H1 (cell line): ENCODE measurements at regions not wholly inside any gene's neighbourhood (a gene's known extent, or its start where the extent isn't known, plus 50 kb on each side); places are given as distances from the start of the nearest gene placed in this dataset.

Source experiments
- CTCF ChIA-PET: fragments of 300-600 bp; sonication (Branson Sonifier 250); formaldehyde crosslinking; loops from one replicate; lab custom pipeline; 2021; ENCODE audit not compliant: partially characterized antibody; lab: Charles Lee
- POLR2A ChIA-PET: fragments of 300-600 bp; sonication (Branson Sonifier 250); formaldehyde crosslinking; loops from one replicate; lab custom pipeline; 2021; ENCODE audit warnings: inconsistent platforms; ENCODE audit not compliant: partially characterized antibody; lab: Charles Lee
- DNase-seq, 2 experiments: peaks; one replicate each; pipeline versions ENCODE4 v3.0.0 to v3.0.0-alpha.2; 2010 to 2022; ENCODE audit warnings: low spot score in 2 of 2, low read depth in 1 of 2, mixed read lengths in 1 of 2
- FAIRE-seq: peaks from 2 replicates; lab custom pipeline; 2011; peaks lifted over from hg19 to GRCh38; lab: Jason Lieb, UNC
- H2AFZ ChIP-seq: 2 replicates; pipeline ENCODE4 v1.8.1; 2012; ENCODE audit warnings: low read length, inconsistent platforms
- H2AK5ac ChIP-seq: 2 replicates; pipeline ENCODE4 v1.6.1; 2013; ENCODE audit warnings: low read depth, low read length
- H2BK120ac ChIP-seq: replicated peaks from 2 replicates; pipeline ENCODE3; 2013; ENCODE audit warnings: low read depth, low read length, inconsistent platforms
- H2BK12ac ChIP-seq: 2 replicates; pipeline ENCODE4 v1.6.1; 2013; ENCODE audit warnings: low read depth, low read length
- H2BK15ac ChIP-seq: 2 replicates; pipeline ENCODE4 v1.6.1; 2013; ENCODE audit warnings: low read length
- H2BK20ac ChIP-seq: 2 replicates; pipeline ENCODE4 v1.6.1; 2013; ENCODE audit warnings: low read length
- H2BK5ac ChIP-seq: 2 replicates; pipeline ENCODE4 v1.6.1; 2013; ENCODE audit warnings: low read depth, low read length
- H3K14ac ChIP-seq: 2 replicates; pipeline ENCODE4 v1.6.1; 2013; ENCODE audit warnings: inconsistent platforms; ENCODE audit not compliant: insufficient read length
- H3K18ac ChIP-seq: 2 replicates; pipeline ENCODE4 v1.6.1; 2013; ENCODE audit warnings: low read length; ENCODE audit errors: extremely low read depth
- H3K23ac ChIP-seq: 2 replicates; pipeline ENCODE4 v1.6.1; 2013; ENCODE audit warnings: inconsistent platforms; ENCODE audit not compliant: insufficient read length
- H3K23me2 ChIP-seq: 2 replicates; pipeline ENCODE4 v1.6.1; 2013; ENCODE audit warnings: low read depth, low read length
- H3K27ac ChIP-seq: 2 replicates; pipeline ENCODE4 v1.6.1; 2011; ENCODE audit warnings: low read depth, low read length, inconsistent platforms
- H3K27me3 ChIP-seq, 4 experiments: replicated peaks in 1 of 4; 1 replicate in 1 of 4; 2 replicates in 3 of 4; pipeline versions ENCODE4 v1.6.1 to v1.8.1; 2011 to 2013; ENCODE audit warnings: low read length in 3 of 4, mild to moderate bottlenecking in 3 of 4, inconsistent platforms in 2 of 4, mixed read lengths in 2 of 4, moderate library complexity in 1 of 4; ENCODE audit not compliant: control insufficient read depth in 3 of 4, insufficient read depth in 3 of 4; ENCODE audit errors: extremely low read depth in 1 of 4
- H3K36me3 ChIP-seq, 4 experiments: 2 replicates each; pipeline versions ENCODE4 v1.6.1 to v1.8.1; 2011 to 2013; ENCODE audit warnings: mild to moderate bottlenecking in 4 of 4, low read length in 3 of 4, moderate library complexity in 2 of 4, control low read depth in 1 of 4, inconsistent platforms in 1 of 4; ENCODE audit not compliant: insufficient read depth in 4 of 4, control insufficient read depth in 2 of 4
- H3K4ac ChIP-seq: replicated peaks from 2 replicates; pipeline ENCODE3; 2013; ENCODE audit warnings: low read length, low read depth, mixed read lengths, inconsistent platforms; ENCODE audit not compliant: insufficient read length
- H3K4me1 ChIP-seq, 4 experiments: replicated peaks in 1 of 4; 1 replicate in 1 of 4; 2 replicates in 3 of 4; pipeline versions ENCODE4 v1.6.1 to v1.8.1; 2011 to 2013; ENCODE audit warnings: low read length in 3 of 4, inconsistent platforms in 2 of 4, mixed read lengths in 1 of 4; ENCODE audit not compliant: insufficient read depth in 4 of 4, control insufficient read depth in 3 of 4
- H3K4me2 ChIP-seq, 2 experiments: 2 replicates each; pipeline versions ENCODE4 v1.6.1 to v1.8.1; 2011 to 2013; ENCODE audit warnings: low read depth in 2 of 2, low read length in 2 of 2, control low read depth in 1 of 2, inconsistent platforms in 1 of 2, mild to moderate bottlenecking in 1 of 2; ENCODE audit not compliant: insufficient read depth in 1 of 2
- H3K4me3 ChIP-seq, 4 experiments: fragments of 200-600, 300-600 bp in 1 of 4; sonication (generic), shearing (Covaris generic), sonication (Bioruptor Twin) in 1 of 4; 2 replicates each; pipeline versions ENCODE4 v1.5.1 to v1.8.1; 2011 to 2016; ENCODE audit warnings: low read length in 4 of 4, low read depth in 3 of 4, control low read depth in 2 of 4, inconsistent platforms in 2 of 4, mild to moderate bottlenecking in 2 of 4, mixed read lengths in 1 of 4, moderate library complexity in 1 of 4; ENCODE audit not compliant: insufficient read depth in 2 of 4; ENCODE audit errors: extremely low read depth in 1 of 4
- H3K56ac ChIP-seq: replicated peaks from 2 replicates; pipeline ENCODE3; 2013; ENCODE audit warnings: low read depth, mild to moderate bottlenecking, mixed read lengths, low read length, inconsistent platforms; ENCODE audit not compliant: insufficient read length
- H3K79me1 ChIP-seq: 2 replicates; pipeline ENCODE4 v1.6.1; 2013; ENCODE audit warnings: low read depth, low read length, control low read depth
- H3K79me2 ChIP-seq, 2 experiments: 2 replicates each; pipeline versions ENCODE4 v1.6.1 to v1.8.1; 2012 to 2013; ENCODE audit warnings: low read length in 2 of 2, mild to moderate bottlenecking in 2 of 2, inconsistent platforms in 1 of 2; ENCODE audit not compliant: insufficient read depth in 2 of 2, control insufficient read depth in 1 of 2
- H3K9ac ChIP-seq, 4 experiments: replicated peaks in 1 of 4; 1 replicate in 1 of 4; 2 replicates in 3 of 4; pipeline versions ENCODE4 v1.6.1 to v1.8.1; 2011 to 2013; ENCODE audit warnings: low read depth in 3 of 4, low read length in 3 of 4, control low read depth in 2 of 4, mild to moderate bottlenecking in 2 of 4, moderate library complexity in 2 of 4, inconsistent platforms in 1 of 4; ENCODE audit errors: extremely low read depth in 1 of 4
- H3K9me3 ChIP-seq, 2 experiments: 2 replicates each; pipeline versions ENCODE4 v1.6.1 to v1.8.1; 2012 to 2013; ENCODE audit warnings: mild to moderate bottlenecking in 2 of 2, moderate library complexity in 2 of 2, control low read depth in 1 of 2, inconsistent platforms in 1 of 2, low read depth in 1 of 2, low read length in 1 of 2, mixed read lengths in 1 of 2; ENCODE audit not compliant: insufficient read depth in 2 of 2
- H4K20me1 ChIP-seq, 2 experiments: replicated peaks in 1 of 2; 2 replicates each; pipeline versions ENCODE3 to v1.8.1; 2011 to 2013; ENCODE audit warnings: inconsistent platforms in 2 of 2, low read length in 2 of 2, mild to moderate bottlenecking in 1 of 2; ENCODE audit not compliant: insufficient read depth in 2 of 2, control insufficient read depth in 1 of 2
- H4K5ac ChIP-seq: 2 replicates; pipeline ENCODE4 v1.6.1; 2013; ENCODE audit warnings: low read length, low read depth, mixed read lengths, inconsistent platforms; ENCODE audit not compliant: insufficient read length
- H4K8ac ChIP-seq: 2 replicates; pipeline ENCODE4 v1.8.0; 2013; ENCODE audit warnings: mild to moderate bottlenecking, moderate library complexity, low read length, inconsistent platforms; ENCODE audit not compliant: insufficient read depth; ENCODE audit errors: extremely low read depth
- H4K91ac ChIP-seq: replicated peaks from 2 replicates; pipeline ENCODE3; 2013; ENCODE audit warnings: low read length, mixed read lengths, inconsistent platforms; ENCODE audit not compliant: insufficient read length
- BACH1 ChIP-seq: IDR thresholded peaks from 2 replicates; pipeline ENCODE4 v1.6.1; 2012; ENCODE audit warnings: low read length, improper control_type of control experiment
- CEBPB ChIP-seq: IDR thresholded peaks from 2 replicates; pipeline ENCODE4 v1.6.1; 2012; ENCODE audit warnings: low read depth, low read length
- EGR1 ChIP-seq: IDR thresholded peaks from 2 replicates; pipeline ENCODE4 v1.6.1; 2011; ENCODE audit warnings: low read depth, low read length, borderline replicate concordance
- HDAC6 ChIP-seq: IDR thresholded peaks from one replicate; pipeline ENCODE4 v1.7.1; 2012; ENCODE audit warnings: low read depth, mild to moderate bottlenecking, inconsistent platforms, low read length, moderate library complexity
- KDM5A ChIP-seq: fragments of 200-600 bp; IDR thresholded peaks from 2 replicates; pipeline ENCODE4 v1.7.1; 2012; ENCODE audit warnings: mild to moderate bottlenecking, low read length, inconsistent platforms, mixed read lengths
- MAFK ChIP-seq: IDR thresholded peaks from 2 replicates; pipeline ENCODE4 v1.6.1; 2012; ENCODE audit warnings: low read depth, mild to moderate bottlenecking, improper control_type of control experiment, low read length
- POLR2A ChIP-seq, 2 experiments: IDR thresholded peaks; 1 replicate in 1 of 2; 2 replicates in 1 of 2; pipeline ENCODE4 v1.6.1; 2011; ENCODE audit warnings: low read depth in 2 of 2, low read length in 2 of 2, mild to moderate bottlenecking in 2 of 2; ENCODE audit errors: control extremely low read depth in 1 of 2
- POU5F1 ChIP-seq: IDR thresholded peaks from 2 replicates; pipeline ENCODE4 v1.6.1; 2011; ENCODE audit warnings: low read depth, mild to moderate bottlenecking, low read length, moderate library complexity
- RAD21 ChIP-seq, 2 experiments: IDR thresholded peaks in 1 of 2; conservative IDR thresholded peaks in 1 of 2; 2 replicates each; pipeline ENCODE4 v1.6.1; 2011; ENCODE audit warnings: low read depth in 2 of 2, low read length in 2 of 2, improper control_type of control experiment in 1 of 2, inconsistent platforms in 1 of 2, mild to moderate bottlenecking in 1 of 2, moderate library complexity in 1 of 2
- SRF ChIP-seq: IDR thresholded peaks from 2 replicates; pipeline ENCODE4 v1.6.1; 2011; ENCODE audit warnings: mild to moderate bottlenecking, low read depth, low read length, moderate library complexity
- SUZ12 ChIP-seq: fragments of 200-600 bp; sonication (generic); IDR thresholded peaks from 2 replicates; pipeline ENCODE4 v1.6.1; 2012; ENCODE audit warnings: mild to moderate bottlenecking, inconsistent platforms, low read length, moderate library complexity, mixed read lengths
- TCF12 ChIP-seq: IDR thresholded peaks from 2 replicates; pipeline ENCODE4 v1.6.1; 2011; ENCODE audit warnings: low read depth, mild to moderate bottlenecking, low read length
- YY1 ChIP-seq: IDR thresholded peaks from 2 replicates; pipeline ENCODE4 v1.6.1; 2011; ENCODE audit warnings: low read depth, mild to moderate bottlenecking, low read length
- WGBS, 2 experiments: shearing (Covaris generic) in 1 of 2; methylation state at CpG; one replicate each; pipeline versions ENCODE4 v1.1.6 to v1.1.7; 2013 to 2015; ENCODE audit warnings: low lambda C conversion rate in 2 of 2, mixed read lengths in 2 of 2, inconsistent platforms in 1 of 2, low coverage in 1 of 2, missing lambda C conversion rate in 1 of 2; ENCODE audit not compliant: insufficient replicate concordance in 2 of 2, insufficient coverage in 1 of 2, insufficient read length in 1 of 2; ENCODE audit errors: extremely low coverage in 1 of 2, missing lambda C conversion rate in 1 of 2; 5-methylcytosine and 5-hydroxymethylcytosine counted together
- TF ChIP-seq, protein P1 (sequence below): IDR thresholded peaks from 2 replicates; pipeline ENCODE4 v1.6.1; 2012; ENCODE audit warnings: inconsistent platforms

DNA sequence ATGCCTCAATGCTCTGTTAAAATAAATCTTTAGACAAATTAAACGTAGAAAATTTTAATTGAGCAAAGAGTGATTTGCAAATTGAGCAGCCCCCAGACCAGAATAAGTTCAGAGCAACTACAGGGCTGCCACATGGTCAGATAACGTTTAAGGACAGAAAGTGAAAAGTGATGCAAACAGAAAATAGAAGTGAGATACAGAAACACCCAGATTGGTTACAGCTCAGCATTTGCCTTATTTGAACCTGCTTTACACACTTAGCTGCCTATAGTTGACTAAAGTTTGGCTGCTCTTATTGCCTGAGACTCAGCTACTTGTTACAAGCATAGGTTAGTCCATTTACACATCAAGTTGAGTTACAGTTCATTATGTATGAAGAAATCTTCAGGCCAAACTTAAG is 1800.8 kb upstream of the PCDH10 start:
- WGBS, 2 experiments, result 83% methylated on average over 2 of the region's 2 CpGs; no CpG with 5 or more reads in 1 of the 2 experiments
- Histone ChIP-seq H3K27me3 (no peaks in the 10 kb centered on the region), H2AK5ac (no peak overlapping the region), H4K8ac (no peak overlapping the region), H4K20me1 (no peaks in the 10 kb centered on the region), H2BK120ac (no peak overlapping the region), H3K79me1 (no peaks in the 10 kb centered on the region), H2AFZ (peak overlapping the region; percentile 84), H4K91ac (no peak overlapping the region), H2BK15ac (no peak overlapping the region), H4K5ac (no peak overlapping the region), H3K4me2 (no peak overlapping the region), H3K23ac (no peak overlapping the region), H3K27ac (no peak overlapping the region), H3K4me3 (no peak overlapping the region), H3K9ac (peak overlapping the region in 1 of 4 experiments; percentile 34; a peak in 1 of 7 replicates), H3K9me3 (peaks cover 0 to 8% of the 10 kb centered on the region in 2 experiments; a peak in 2 of 4 replicates), H2BK12ac (no peak overlapping the region), H3K18ac (no peak overlapping the region), H2BK20ac (no peak overlapping the region; the same call in 1 of the 2 replicates), H3K14ac (no peak overlapping the region), H3K56ac (no peak overlapping the region), H3K4me1 (peaks cover 0 to 10% (median 3%) of the 10 kb centered on the region in 4 experiments; a peak in 2 of 7 replicates), H3K79me2 (no peaks in the 10 kb centered on the region), H3K23me2 (no peaks in the 10 kb centered on the region), H3K36me3 (no peaks in the 10 kb centered on the region; a peak in 2 of 8 replicates), H2BK5ac (no peak overlapping the region), H3K4ac (no peak overlapping the region)
- ChIA-PET POLR2A (no interaction called here), CTCF (no interaction called here)
- TF ChIP-seq SRF (no peak), POU5F1 (no peak), CEBPB (no peak), RAD21 (IDR thresholded peaks at IDR 0.05 in 1 of 2, conservative IDR thresholded peaks at IDR 0.05 in 1 of 2; ENCODE audit: low read depth in 2 of 2, low read length in 2 of 2) (no peak), BACH1 (no peak), POLR2A (IDR thresholded peaks at IDR 0.05; ENCODE audit: control extremely low read depth in 1 of 2, low read depth in 2 of 2, low read length in 2 of 2) (no peak), SUZ12 (no peak), YY1 (no peak), HDAC6 (no peak), TCF12 (no peak), EGR1 (no peak), KDM5A (no peak), MAFK (no peak)
- TF ChIP-seq, protein P1, sequence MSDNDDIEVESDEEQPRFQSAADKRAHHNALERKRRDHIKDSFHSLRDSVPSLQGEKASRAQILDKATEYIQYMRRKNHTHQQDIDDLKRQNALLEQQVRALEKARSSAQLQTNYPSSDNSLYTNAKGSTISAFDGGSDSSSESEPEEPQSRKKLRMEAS, result no peak
- DNase-seq, result no peak
- no peak for FAIRE-seq
